GM23248 (cell line): ENCODE measurements at regions not wholly inside any gene's neighbourhood (a gene's known extent, or its start where the extent isn't known, plus 50 kb on each side); places are given as distances from the start of the nearest gene placed in this dataset.

ENCODE experiments used
- DNase-seq: peaks from one replicate; pipeline ENCODE4 v3.0.0-alpha.2; 2015
- H2AFZ ChIP-seq: fragments of 200-600 bp; sonication (generic); 2 replicates; pipeline ENCODE4 v1.6.1; 2016; ENCODE audit warnings: antibody characterized with exemption
- H3F3A ChIP-seq: fragments of 200-600 bp; sonication (generic); 2 replicates; pipeline ENCODE4 v1.6.1; 2016; ENCODE audit warnings: mild to moderate bottlenecking, antibody characterized with exemption, mixed run types; ENCODE audit not compliant: insufficient read depth
- H3K27ac ChIP-seq: fragments of 200-600 bp; sonication (generic); 2 replicates; pipeline ENCODE4 v1.5.1; 2016; ENCODE audit warnings: mild to moderate bottlenecking
- H3K27me3 ChIP-seq: fragments of 200-600 bp; sonication (generic); replicated peaks from 2 replicates; pipeline ENCODE4 v1.6.1; 2016; ENCODE audit warnings: mild to moderate bottlenecking; ENCODE audit not compliant: insufficient read depth
- H3K36me3 ChIP-seq: fragments of 200-600 bp; sonication (generic); 2 replicates; pipeline ENCODE4 v1.6.1; 2016; ENCODE audit warnings: low read depth, mild to moderate bottlenecking
- H3K4me1 ChIP-seq: fragments of 200-600 bp; sonication (generic); 2 replicates; pipeline ENCODE4 v1.6.1; 2016; ENCODE audit warnings: mild to moderate bottlenecking; ENCODE audit not compliant: insufficient read depth
- H3K4me2 ChIP-seq: fragments of 200-600 bp; sonication (generic); one replicate; pipeline ENCODE4 v1.6.1; 2016; ENCODE audit warnings: mild to moderate bottlenecking; ENCODE audit not compliant: unreplicated experiment
- H3K4me3 ChIP-seq: fragments of 200-600 bp; sonication (generic); 2 replicates; pipeline ENCODE4 v1.5.1; 2016; ENCODE audit warnings: mild to moderate bottlenecking
- H3K79me2 ChIP-seq: fragments of 200-600 bp; sonication (generic); 2 replicates; pipeline ENCODE4 v1.6.1; 2016; ENCODE audit warnings: mild to moderate bottlenecking; ENCODE audit not compliant: insufficient read depth
- H3K9ac ChIP-seq: fragments of 200-600 bp; sonication (generic); 2 replicates; pipeline ENCODE4 v1.6.1; 2016; ENCODE audit warnings: mild to moderate bottlenecking
- H3K9me2 ChIP-seq: fragments of 200-600 bp; sonication (generic); 2 replicates; pipeline ENCODE4 v1.6.1; 2016; ENCODE audit warnings: mixed run types, mild to moderate bottlenecking, moderate library complexity; ENCODE audit not compliant: insufficient read depth
- H3K9me3 ChIP-seq: fragments of 200-600 bp; sonication (generic); one replicate; pipeline ENCODE4 v1.6.1; 2017; ENCODE audit warnings: low read depth
- H4K20me1 ChIP-seq: fragments of 200-600 bp; sonication (generic); 2 replicates; pipeline ENCODE4 v1.6.0; 2016; ENCODE audit not compliant: insufficient read depth
- EZH2 ChIP-seq: fragments of 200-600 bp; sonication (generic); IDR thresholded peaks from 2 replicates; pipeline ENCODE4 v1.6.1; 2018; ENCODE audit warnings: antibody characterized with exemption, mild to moderate bottlenecking; ENCODE audit not compliant: insufficient read depth, poor library complexity, severe bottlenecking
- EZH2phosphoT487 ChIP-seq: fragments of 200-600 bp; sonication (generic); IDR thresholded peaks from 2 replicates; pipeline ENCODE4 v1.6.1; 2018; ENCODE audit warnings: antibody characterized with exemption, moderate library complexity, mild to moderate bottlenecking, low read depth; ENCODE audit not compliant: insufficient read depth
- WGBS, 2 experiments: methylation state at CpG; one replicate each; pipeline ENCODE4 v1.1.6; 2015 to 2017; ENCODE audit warnings: low lambda C conversion rate in 2 of 2, low coverage in 1 of 2; ENCODE audit errors: missing lambda C conversion rate in 2 of 2; 5-methylcytosine and 5-hydroxymethylcytosine counted together
- in situ Hi-C: fragments of 300-500 bp; cut with MboI; formaldehyde crosslinking; loops from 2 replicates; pipeline ENCODE4 v1.15.0; 2020

DNA sequence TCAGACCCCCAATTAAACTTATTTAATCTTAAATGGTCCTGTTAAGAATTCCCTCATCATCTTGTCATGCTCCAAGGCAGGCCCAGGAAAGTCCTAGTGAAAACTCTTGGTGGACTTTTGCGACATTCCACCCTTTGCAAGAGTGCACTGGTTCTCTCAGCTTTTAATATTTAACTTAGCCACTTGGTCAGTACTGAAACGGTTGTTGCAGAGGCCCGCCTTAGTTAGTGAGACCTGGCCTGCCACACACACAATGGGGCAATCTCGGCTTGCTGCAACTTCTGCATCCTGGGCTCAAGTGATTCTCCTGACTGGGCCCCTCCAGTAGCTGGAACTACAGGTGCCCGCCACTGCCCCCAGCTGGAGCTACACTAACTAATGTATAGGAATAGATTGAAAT lies 1366.0 kb downstream of the UQCRFS1 start:
- 36 to 39% methylated on average over 5 of the region's 5 CpGs for WGBS, 2 experiments

DNA sequence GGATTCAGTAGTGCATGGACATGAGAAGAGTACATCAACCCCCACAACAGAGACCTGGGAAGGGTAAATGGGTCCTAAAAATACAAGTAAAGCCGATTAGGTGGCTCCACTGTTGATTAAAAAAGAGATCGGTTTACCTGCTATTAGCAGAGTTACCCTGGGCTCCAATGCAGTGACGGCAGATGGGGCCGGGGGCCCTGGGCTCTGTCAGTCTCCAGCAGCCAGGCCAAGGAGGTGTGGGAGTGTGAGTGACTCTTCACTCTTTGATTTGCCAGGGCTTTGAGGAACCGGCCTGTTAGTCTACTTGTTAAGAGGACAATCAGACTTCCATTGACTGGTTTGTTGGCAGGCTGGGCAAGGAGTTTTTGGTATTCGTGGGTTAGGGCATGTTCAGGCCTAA lies 1368.7 kb downstream of the UQCRFS1 start:
- no peak overlapping the region for H2AFZ ChIP-seq
- H3K9ac ChIP-seq = no peak overlapping the region
- no peaks in the 10 kb centered on the region for H4K20me1 ChIP-seq
- H3K9me2 ChIP-seq = no peaks in the 10 kb centered on the region
- no peaks in the 10 kb centered on the region for H3F3A ChIP-seq
- WGBS, 2 experiments = 54 to 60% methylated on average over 6 of the region's 6 CpGs
- no peak overlapping the region for H3K4me3 ChIP-seq
- H3K4me1 ChIP-seq = no peaks in the 10 kb centered on the region
- no peaks in the 10 kb centered on the region for H3K36me3 ChIP-seq
- DNase-seq = no peak
- no peak for TF ChIP-seq EZH2
- TF ChIP-seq EZH2phosphoT487 = no peak
- no peak overlapping the region for H3K4me2 ChIP-seq
- H3K27me3 ChIP-seq = no peaks in the 10 kb centered on the region
- H3K9me3 ChIP-seq = no peaks in the 10 kb centered on the region
- in situ Hi-C loops = no loop called here
- H3K79me2 ChIP-seq = no peaks in the 10 kb centered on the region
- no peak overlapping the region for H3K27ac ChIP-seq

More for the DNA sequence above, 1366.0 kb downstream of the UQCRFS1 start:
- Histone ChIP-seq H3K9me3 (no peaks in the 10 kb centered on the region), H3K27ac (no peak overlapping the region), H3K9me2 (no peaks in the 10 kb centered on the region), H3K4me2 (no peak overlapping the region), H4K20me1 (no peaks in the 10 kb centered on the region), H3K36me3 (no peaks in the 10 kb centered on the region), H3K4me1 (no peaks in the 10 kb centered on the region), H3K4me3 (no peak overlapping the region), H3F3A (no peaks in the 10 kb centered on the region), H3K27me3 (no peaks in the 10 kb centered on the region), H3K79me2 (no peaks in the 10 kb centered on the region), H2AFZ (no peak overlapping the region), H3K9ac (no peak overlapping the region)
- in situ Hi-C loops = no loop called here
- TF ChIP-seq EZH2 (no peak), EZH2phosphoT487 (no peak)
- no peak for DNase-seq

DNA sequence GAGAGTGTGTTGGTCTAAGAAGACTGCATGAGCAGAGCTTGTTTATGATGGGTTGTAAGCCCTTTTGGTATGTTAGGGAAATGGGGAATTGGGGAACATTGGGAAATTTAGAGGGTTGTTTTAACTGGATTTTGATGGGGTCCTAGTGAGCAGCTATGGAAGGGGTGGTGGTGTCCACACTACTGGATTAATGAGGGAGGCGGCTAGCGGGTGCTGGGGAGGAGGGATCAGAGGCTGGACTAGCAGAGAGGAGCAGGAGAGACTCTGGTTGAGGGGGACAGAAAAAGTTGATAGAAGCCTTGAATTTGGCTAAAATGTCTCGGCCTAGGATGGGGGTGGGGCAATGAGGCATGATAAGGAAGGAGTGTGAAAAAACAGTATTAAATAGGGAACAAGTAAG lies 1369.1 kb downstream of the UQCRFS1 start:
- no peak for DNase-seq
- H4K20me1 ChIP-seq = no peaks in the 10 kb centered on the region
- TF ChIP-seq EZH2 (no peak), EZH2phosphoT487 (no peak)

DNA sequence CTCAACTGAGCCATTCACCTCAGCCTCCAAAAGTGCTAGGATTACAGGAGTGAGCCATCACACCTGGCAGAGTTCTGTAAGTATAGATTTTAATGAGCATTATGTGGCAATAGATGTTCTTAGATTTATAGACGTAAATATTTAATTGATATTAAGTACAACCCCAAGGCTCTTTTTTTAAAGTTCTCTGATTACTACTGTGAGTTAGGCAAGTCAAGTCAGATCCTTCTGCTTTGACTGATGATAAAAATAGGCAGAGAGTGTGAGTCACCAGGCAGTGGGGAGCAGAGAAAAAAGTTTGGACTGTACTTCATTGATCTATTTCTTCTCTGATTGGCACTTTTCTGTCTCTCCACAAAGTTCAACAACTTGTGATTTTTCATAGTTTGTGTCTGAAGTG lies 1379.9 kb downstream of the UQCRFS1 start:
- Histone ChIP-seq H3K9me3 (no peaks in the 10 kb centered on the region), H2AFZ (no peak overlapping the region)
- TF ChIP-seq EZH2 = no peak
- no peak for TF ChIP-seq EZH2phosphoT487

More for the DNA sequence above, 1369.1 kb downstream of the UQCRFS1 start:
- in situ Hi-C loops = no loop called here
- no peak overlapping the region for H2AFZ ChIP-seq
- H3K9me3 ChIP-seq = no peaks in the 10 kb centered on the region
- H3K4me1 ChIP-seq = no peaks in the 10 kb centered on the region
- no peaks in the 10 kb centered on the region for H3K9me2 ChIP-seq
- H3K79me2 ChIP-seq = no peaks in the 10 kb centered on the region
- H3K9ac ChIP-seq = no peak overlapping the region
- H3F3A ChIP-seq = no peaks in the 10 kb centered on the region
- H3K27ac ChIP-seq = no peak overlapping the region
- no peak overlapping the region for H3K4me2 ChIP-seq
- H3K36me3 ChIP-seq = no peaks in the 10 kb centered on the region
- no peak overlapping the region for H3K4me3 ChIP-seq
- WGBS, 2 experiments = 62 to 64% methylated on average over 3 of the region's 3 CpGs
- H3K27me3 ChIP-seq = no peaks in the 10 kb centered on the region

DNA sequence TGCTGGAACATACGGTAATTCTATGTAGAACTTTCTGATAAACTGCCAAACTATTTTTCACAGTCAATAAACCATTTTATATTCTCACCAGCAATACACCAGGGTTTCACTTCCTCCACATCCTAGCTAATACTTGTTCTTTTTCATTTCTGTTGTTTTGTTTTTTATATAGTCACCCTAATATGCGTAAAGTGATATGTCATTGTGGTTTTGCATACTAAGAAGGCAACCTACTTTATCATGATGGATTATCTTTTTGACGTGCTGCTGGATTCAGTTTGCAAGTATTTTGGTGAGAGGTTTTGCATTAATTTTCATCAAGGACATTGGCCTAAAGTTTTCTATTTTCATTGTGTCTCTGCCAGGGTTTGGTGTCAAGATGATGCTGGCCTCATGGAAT lies 1384.1 kb downstream of the UQCRFS1 start:
- H3K4me1 ChIP-seq = no peaks in the 10 kb centered on the region
- no peak overlapping the region for H3K4me2 ChIP-seq
- no peak overlapping the region for H3K9ac ChIP-seq
- no peaks in the 10 kb centered on the region for H3F3A ChIP-seq
- H4K20me1 ChIP-seq = no peaks in the 10 kb centered on the region; the same call in 1 of the 2 replicates
- DNase-seq = no peak
- no peak overlapping the region for H2AFZ ChIP-seq
- H3K4me3 ChIP-seq = no peak overlapping the region
- H3K27me3 ChIP-seq = no peaks in the 10 kb centered on the region
- H3K36me3 ChIP-seq = no peaks in the 10 kb centered on the region
- H3K79me2 ChIP-seq = no peaks in the 10 kb centered on the region
- TF ChIP-seq EZH2phosphoT487 (no peak), EZH2 (no peak)
- no peak overlapping the region for H3K27ac ChIP-seq
- H3K9me3 ChIP-seq = no peaks in the 10 kb centered on the region
- no peaks in the 10 kb centered on the region for H3K9me2 ChIP-seq
- 35 to 50% methylated on average over 3 of the region's 3 CpGs for WGBS, 2 experiments
- in situ Hi-C loops = no loop called here

More for the DNA sequence above, 1379.9 kb downstream of the UQCRFS1 start:
- in situ Hi-C loops = no loop called here
- no peaks in the 10 kb centered on the region for H3F3A ChIP-seq
- peak; percentile 3 for DNase-seq
- no peak overlapping the region for H3K4me3 ChIP-seq
- no peak overlapping the region for H3K27ac ChIP-seq
- no peaks in the 10 kb centered on the region for H3K79me2 ChIP-seq
- no peaks in the 10 kb centered on the region for H3K4me1 ChIP-seq
- H3K36me3 ChIP-seq = no peaks in the 10 kb centered on the region
- H3K9me2 ChIP-seq = no peaks in the 10 kb centered on the region
- WGBS, 2 experiments = 0% methylated on average over 1 of the region's 1 CpG
- H3K9ac ChIP-seq = no peak overlapping the region
- no peak overlapping the region for H3K4me2 ChIP-seq
- no peaks in the 10 kb centered on the region for H3K27me3 ChIP-seq
- no peaks in the 10 kb centered on the region; the same call in 1 of the 2 replicates for H4K20me1 ChIP-seq
